ENCODE measurements at regions not wholly inside any gene's neighbourhood (a gene's known extent, or its start where the extent isn't known, plus 50 kb on each side); places are given as distances from the start of the nearest gene placed in this dataset.

- Histone ChIP-seq H3K27me3 (ENCODE audit: control insufficient read depth, insufficient read depth, low read length) (no peaks in the 10 kb centered on the region), H3K4me3 (ENCODE audit: low read length in 3 of 3) (no peak overlapping the region), H3K9me3 (ENCODE audit: control insufficient read depth in 2 of 3, insufficient read depth in 1 of 3, low read length in 3 of 3) (no peaks in the 10 kb centered on the region), H3K27ac (ENCODE audit: low read depth in 2 of 2, low read length in 2 of 2) (no peak overlapping the region), H3K4me1 (ENCODE audit: control insufficient read depth in 2 of 3, insufficient read depth in 2 of 3, low read depth in 1 of 3, low read length in 3 of 3) (no peaks in the 10 kb centered on the region), H3K9ac (ENCODE audit: low read length in 3 of 3) (no peak overlapping the region), H3K36me3 (ENCODE audit: control insufficient read depth in 2 of 3, insufficient read depth in 3 of 3, low read length in 3 of 3) (no peaks in the 10 kb centered on the region)
- DNase-seq (no peak), FAIRE-seq (no peak)
- intact Hi-C loops (cut with DNase I), result no loop called here
- TF ChIP-seq, protein P1, sequence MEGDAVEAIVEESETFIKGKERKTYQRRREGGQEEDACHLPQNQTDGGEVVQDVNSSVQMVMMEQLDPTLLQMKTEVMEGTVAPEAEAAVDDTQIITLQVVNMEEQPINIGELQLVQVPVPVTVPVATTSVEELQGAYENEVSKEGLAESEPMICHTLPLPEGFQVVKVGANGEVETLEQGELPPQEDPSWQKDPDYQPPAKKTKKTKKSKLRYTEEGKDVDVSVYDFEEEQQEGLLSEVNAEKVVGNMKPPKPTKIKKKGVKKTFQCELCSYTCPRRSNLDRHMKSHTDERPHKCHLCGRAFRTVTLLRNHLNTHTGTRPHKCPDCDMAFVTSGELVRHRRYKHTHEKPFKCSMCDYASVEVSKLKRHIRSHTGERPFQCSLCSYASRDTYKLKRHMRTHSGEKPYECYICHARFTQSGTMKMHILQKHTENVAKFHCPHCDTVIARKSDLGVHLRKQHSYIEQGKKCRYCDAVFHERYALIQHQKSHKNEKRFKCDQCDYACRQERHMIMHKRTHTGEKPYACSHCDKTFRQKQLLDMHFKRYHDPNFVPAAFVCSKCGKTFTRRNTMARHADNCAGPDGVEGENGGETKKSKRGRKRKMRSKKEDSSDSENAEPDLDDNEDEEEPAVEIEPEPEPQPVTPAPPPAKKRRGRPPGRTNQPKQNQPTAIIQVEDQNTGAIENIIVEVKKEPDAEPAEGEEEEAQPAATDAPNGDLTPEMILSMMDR (IDR thresholded peaks at IDR 0.05; ENCODE audit: borderline replicate concordance, extremely low read depth, insufficient read depth), result no peak
These were observed 187.9 kb upstream of the LPP start for GRCh38 chr3:187966096-187966495.

GRCh38 chr3:187966636-187967406 is 187.1 kb upstream of the LPP start:
- H3K27me3 ChIP-seq (ENCODE audit: control insufficient read depth, insufficient read depth, low read length), result no peaks in the 10 kb centered on the region
- H3K4me3 ChIP-seq (ENCODE audit: low read length in 3 of 3), result no peak overlapping the region
- intact Hi-C loops (cut with DNase I), result no loop called here
- DNase-seq (no peak), FAIRE-seq (no peak)
- no peaks in the 10 kb centered on the region for H3K9me3 ChIP-seq (ENCODE audit: control insufficient read depth in 2 of 3, insufficient read depth in 1 of 3, low read length in 3 of 3)
- TF ChIP-seq, protein P1 (IDR thresholded peaks at IDR 0.05; ENCODE audit: borderline replicate concordance, extremely low read depth, insufficient read depth), result no peak
- no peaks in the 10 kb centered on the region for H3K4me1 ChIP-seq (ENCODE audit: control insufficient read depth in 2 of 3, insufficient read depth in 2 of 3, low read depth in 1 of 3, low read length in 3 of 3)
- no peaks in the 10 kb centered on the region for H3K36me3 ChIP-seq (ENCODE audit: control insufficient read depth in 2 of 3, insufficient read depth in 3 of 3, low read length in 3 of 3)
- no peak overlapping the region for H3K9ac ChIP-seq (ENCODE audit: low read length in 3 of 3)
- no peak overlapping the region for H3K27ac ChIP-seq (ENCODE audit: low read depth in 2 of 2, low read length in 2 of 2)

DNA sequence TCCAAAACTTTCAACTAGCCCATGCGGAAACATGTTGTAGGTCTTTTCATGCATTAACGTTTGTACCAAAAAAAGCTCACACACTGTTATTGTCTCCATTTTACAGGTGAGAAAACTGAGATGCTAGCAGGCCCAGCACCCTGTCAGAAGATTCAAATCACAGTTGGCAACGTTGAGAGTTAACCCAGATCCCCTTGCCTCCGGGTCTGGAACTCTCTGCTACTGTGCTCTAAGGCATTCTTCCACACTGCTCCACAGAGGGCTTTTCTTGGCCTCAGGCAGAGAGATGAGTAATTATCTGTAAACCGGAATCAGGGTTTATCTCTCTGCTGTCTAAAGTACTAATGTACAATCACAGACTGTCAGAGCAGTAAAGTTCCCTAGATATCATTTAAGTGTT is 186.0 kb upstream of the LPP start:
- Histone ChIP-seq H3K9me3 (ENCODE audit: control insufficient read depth in 2 of 3, insufficient read depth in 1 of 3, low read length in 3 of 3) (no peaks in the 10 kb centered on the region), H3K4me1 (ENCODE audit: control insufficient read depth in 2 of 3, insufficient read depth in 2 of 3, low read depth in 1 of 3, low read length in 3 of 3) (no peaks in the 10 kb centered on the region), H3K27me3 (ENCODE audit: control insufficient read depth, insufficient read depth, low read length) (no peaks in the 10 kb centered on the region), H3K36me3 (ENCODE audit: control insufficient read depth in 2 of 3, insufficient read depth in 3 of 3, low read length in 3 of 3) (no peaks in the 10 kb centered on the region), H3K27ac (ENCODE audit: low read depth in 2 of 2, low read length in 2 of 2) (no peak overlapping the region), H3K4me3 (ENCODE audit: low read length in 3 of 3) (no peak overlapping the region), H3K9ac (ENCODE audit: low read length in 3 of 3) (no peak overlapping the region)
- FAIRE-seq (no peak), DNase-seq (no peak)
- TF ChIP-seq, protein P1 (IDR thresholded peaks at IDR 0.05; ENCODE audit: borderline replicate concordance, extremely low read depth, insufficient read depth), result no peak
- intact Hi-C loops (cut with DNase I), result no loop called here

All from kidney (tissue), 13 donors.